Liver (tissue), 3 donors: ENCODE measurements at regions not wholly inside any gene's neighbourhood (a gene's known extent, or its start where the extent isn't known, plus 50 kb on each side); places are given as distances from the start of the nearest gene placed in this dataset.

Experiments used
- NR2F2 ChIP-seq: IDR thresholded peaks from 2 replicates; pipeline ENCODE4 v1.6.1; 2016; ENCODE audit warnings: antibody characterized with exemption
- REST ChIP-seq: IDR thresholded peaks from 2 replicates; pipeline ENCODE4 v1.6.1; 2016; ENCODE audit warnings: antibody characterized with exemption, mild to moderate bottlenecking
- SP1 ChIP-seq: IDR thresholded peaks from 2 replicates; pipeline ENCODE4 v1.6.1; 2018; ENCODE audit warnings: antibody characterized with exemption, mild to moderate bottlenecking
- YY1 ChIP-seq: IDR thresholded peaks from 2 replicates; pipeline ENCODE4 v1.6.1; 2016; ENCODE audit warnings: antibody characterized with exemption, mild to moderate bottlenecking
- TF ChIP-seq, protein P1 (sequence below): fragments of 150-350 bp; IDR thresholded peaks from 2 replicates; pipeline ENCODE4 v1.5.1; 2017; ENCODE audit warnings: improper control_type of control experiment, low read depth, low read length; ENCODE audit not compliant: missing input control
- donor health status: healthy.
- donor health status: healthy.

DNA sequence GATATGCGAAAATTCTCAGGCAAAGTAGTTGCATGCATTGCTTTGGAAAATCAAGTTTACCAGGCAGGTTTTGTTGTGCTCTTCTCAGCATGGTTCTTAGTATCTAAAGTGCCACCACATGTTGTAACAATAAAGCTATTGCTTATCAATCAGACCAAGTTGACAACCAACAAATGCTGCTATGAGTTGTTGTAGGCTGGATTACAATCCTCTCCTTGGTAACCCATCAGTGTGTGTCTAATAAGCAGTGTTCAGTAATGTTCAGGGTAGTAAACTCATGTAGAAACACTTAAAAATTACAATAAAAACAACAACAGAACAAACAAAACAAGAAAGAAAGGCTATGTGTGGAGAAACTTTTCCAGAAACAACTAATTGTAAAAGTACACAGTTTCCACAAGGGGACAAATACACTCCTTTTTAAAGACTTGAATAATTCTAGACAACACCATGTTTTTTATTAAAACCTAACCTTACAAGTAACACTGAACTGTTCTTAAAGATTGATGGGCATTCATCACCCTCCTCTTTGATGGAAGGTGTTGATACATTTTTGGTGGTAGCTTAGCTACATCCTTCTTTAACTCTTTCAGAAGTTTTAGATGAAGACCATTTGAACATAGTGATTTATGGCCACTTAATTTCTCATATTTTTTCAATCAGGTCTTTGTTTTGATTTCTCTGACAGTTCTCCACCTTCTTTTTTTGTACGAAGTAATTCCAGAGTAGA is 370.9 kb upstream of the SEMA3A start:
- TF ChIP-seq, protein P1, sequence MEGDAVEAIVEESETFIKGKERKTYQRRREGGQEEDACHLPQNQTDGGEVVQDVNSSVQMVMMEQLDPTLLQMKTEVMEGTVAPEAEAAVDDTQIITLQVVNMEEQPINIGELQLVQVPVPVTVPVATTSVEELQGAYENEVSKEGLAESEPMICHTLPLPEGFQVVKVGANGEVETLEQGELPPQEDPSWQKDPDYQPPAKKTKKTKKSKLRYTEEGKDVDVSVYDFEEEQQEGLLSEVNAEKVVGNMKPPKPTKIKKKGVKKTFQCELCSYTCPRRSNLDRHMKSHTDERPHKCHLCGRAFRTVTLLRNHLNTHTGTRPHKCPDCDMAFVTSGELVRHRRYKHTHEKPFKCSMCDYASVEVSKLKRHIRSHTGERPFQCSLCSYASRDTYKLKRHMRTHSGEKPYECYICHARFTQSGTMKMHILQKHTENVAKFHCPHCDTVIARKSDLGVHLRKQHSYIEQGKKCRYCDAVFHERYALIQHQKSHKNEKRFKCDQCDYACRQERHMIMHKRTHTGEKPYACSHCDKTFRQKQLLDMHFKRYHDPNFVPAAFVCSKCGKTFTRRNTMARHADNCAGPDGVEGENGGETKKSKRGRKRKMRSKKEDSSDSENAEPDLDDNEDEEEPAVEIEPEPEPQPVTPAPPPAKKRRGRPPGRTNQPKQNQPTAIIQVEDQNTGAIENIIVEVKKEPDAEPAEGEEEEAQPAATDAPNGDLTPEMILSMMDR = no peak
- TF ChIP-seq SP1 = no peak
- TF ChIP-seq NR2F2 = no peak
- TF ChIP-seq REST = no peak
- no peak for TF ChIP-seq YY1
